Gastroesophageal sphincter (tissue), 3 donors: ENCODE measurements at regions not wholly inside any gene's neighbourhood (a gene's known extent, or its start where the extent isn't known, plus 50 kb on each side); places are given as distances from the start of the nearest gene placed in this dataset.

Experiments used
- POLR2A ChIP-seq, 2 donors: fragments of 450-650 bp; IDR thresholded peaks; one replicate each; pipeline ENCODE4 v1.6.1; 2017; ENCODE audit warnings: antibody characterized with exemption in 2 of 2, mild to moderate bottlenecking in 2 of 2, moderate library complexity in 1 of 2
- TF ChIP-seq, protein P1 (sequence below), 4 experiments: fragments of 200-600 bp in 2 of 4; fragments of 450-650 bp in 2 of 4; sonication (generic) in 1 of 4; IDR thresholded peaks; one replicate each; pipeline ENCODE4 v1.5.1; 2017 to 2019; ENCODE audit warnings: antibody characterized with exemption in 4 of 4, mild to moderate bottlenecking in 2 of 4, moderate library complexity in 2 of 4

DNA sequence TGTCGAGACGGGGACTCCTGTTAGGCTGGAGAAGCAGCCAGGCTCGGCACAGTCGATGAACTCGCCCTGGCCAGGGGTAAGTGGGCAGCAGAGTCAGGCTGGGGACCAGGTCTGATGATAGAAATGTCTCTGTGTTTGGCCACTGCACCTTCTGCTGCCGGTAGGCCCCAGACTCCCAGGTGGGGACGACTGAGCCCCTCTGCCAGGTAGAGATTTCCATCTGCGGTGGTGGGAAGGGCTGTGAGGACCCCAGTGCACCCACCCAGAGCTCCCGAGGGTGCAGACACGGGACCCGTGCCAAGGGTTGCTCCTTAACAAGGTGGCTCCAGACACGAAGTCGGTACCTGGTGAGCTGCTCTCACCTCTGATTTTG lies 862.5 kb downstream of the TBC1D22A start:
- TF ChIP-seq, protein P1, sequence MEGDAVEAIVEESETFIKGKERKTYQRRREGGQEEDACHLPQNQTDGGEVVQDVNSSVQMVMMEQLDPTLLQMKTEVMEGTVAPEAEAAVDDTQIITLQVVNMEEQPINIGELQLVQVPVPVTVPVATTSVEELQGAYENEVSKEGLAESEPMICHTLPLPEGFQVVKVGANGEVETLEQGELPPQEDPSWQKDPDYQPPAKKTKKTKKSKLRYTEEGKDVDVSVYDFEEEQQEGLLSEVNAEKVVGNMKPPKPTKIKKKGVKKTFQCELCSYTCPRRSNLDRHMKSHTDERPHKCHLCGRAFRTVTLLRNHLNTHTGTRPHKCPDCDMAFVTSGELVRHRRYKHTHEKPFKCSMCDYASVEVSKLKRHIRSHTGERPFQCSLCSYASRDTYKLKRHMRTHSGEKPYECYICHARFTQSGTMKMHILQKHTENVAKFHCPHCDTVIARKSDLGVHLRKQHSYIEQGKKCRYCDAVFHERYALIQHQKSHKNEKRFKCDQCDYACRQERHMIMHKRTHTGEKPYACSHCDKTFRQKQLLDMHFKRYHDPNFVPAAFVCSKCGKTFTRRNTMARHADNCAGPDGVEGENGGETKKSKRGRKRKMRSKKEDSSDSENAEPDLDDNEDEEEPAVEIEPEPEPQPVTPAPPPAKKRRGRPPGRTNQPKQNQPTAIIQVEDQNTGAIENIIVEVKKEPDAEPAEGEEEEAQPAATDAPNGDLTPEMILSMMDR (IDR thresholded peaks at IDR 0.05), result no peak
- TF ChIP-seq POLR2A (IDR thresholded peaks at IDR 0.05), result no peak
